HG03103 (cell line): ENCODE measurements at regions not wholly inside any gene's neighbourhood (a gene's known extent, or its start where the extent isn't known, plus 50 kb on each side); places are given as distances from the start of the nearest gene placed in this dataset.
"Not testable (repeated sequence)": the region's sequence is repeated elsewhere in the genome, so short reads cannot be mapped to it uniquely, and the experiment has no call there.

Experiments used
- ATAC-seq: cut with Tn5 transposase; IDR thresholded peaks from one replicate; pipeline ENCODE4 v1.9.1; 2021; ENCODE audit warnings: low read depth; ENCODE audit not compliant: unreplicated experiment

GRCh38 chr5:27748847-27749246 lies 710.5 kb upstream of the CDH9 start:
- no peak for ATAC-seq

GRCh38 chr5:27743383-27743979 lies 705.1 kb upstream of the CDH9 start:
- ATAC-seq = not testable (repeated sequence)

- ATAC-seq = no peak
These were observed 704.4 kb upstream of the CDH9 start for GRCh38 chr5:27742805-27743204.

GRCh38 chr5:27734838-27735237 lies 696.5 kb upstream of the CDH9 start:
- no peak for ATAC-seq

GRCh38 chr5:27733237-27733636 lies 694.9 kb upstream of the CDH9 start:
- ATAC-seq = no peak

- ATAC-seq = no peak
These were observed 688.9 kb upstream of the CDH9 start for GRCh38 chr5:27727254-27727653.

GRCh38 chr5:27722337-27722736 lies 684.0 kb upstream of the CDH9 start:
- no peak for ATAC-seq

- no peak for ATAC-seq
These were observed 670.1 kb upstream of the CDH9 start for GRCh38 chr5:27708534-27708933.

- no peak for ATAC-seq
These were observed 668.4 kb upstream of the CDH9 start for GRCh38 chr5:27706832-27707231.

- ATAC-seq = no peak
These were observed 667.3 kb upstream of the CDH9 start for GRCh38 chr5:27705661-27706060.

- no peak for ATAC-seq
These were observed 663.8 kb upstream of the CDH9 start for GRCh38 chr5:27701931-27702903.

- ATAC-seq = no peak
These were observed 662.1 kb upstream of the CDH9 start for GRCh38 chr5:27700526-27700925.

- no peak for ATAC-seq
These were observed 644.2 kb upstream of the CDH9 start for GRCh38 chr5:27682600-27682999.

GRCh38 chr5:27652505-27652904 lies 614.1 kb upstream of the CDH9 start:
- ATAC-seq = no peak

- ATAC-seq = no peak
These were observed 600.7 kb upstream of the CDH9 start for GRCh38 chr5:27639005-27639612.

- no peak for ATAC-seq
These were observed 581.6 kb upstream of the CDH9 start for GRCh38 chr5:27619982-27620381.

- ATAC-seq = no peak
These were observed 573.8 kb upstream of the CDH9 start for GRCh38 chr5:27612161-27612560.

- no peak for ATAC-seq
These were observed 570.6 kb upstream of the CDH9 start for GRCh38 chr5:27608992-27609391.

- no peak for ATAC-seq
These were observed 560.2 kb upstream of the CDH9 start for GRCh38 chr5:27598576-27598975.

GRCh38 chr5:27594141-27594540 lies 555.8 kb upstream of the CDH9 start:
- ATAC-seq = no peak

GRCh38 chr5:27592231-27592630 lies 553.8 kb upstream of the CDH9 start:
- no peak for ATAC-seq

- ATAC-seq = no peak
These were observed 552.1 kb upstream of the CDH9 start for GRCh38 chr5:27590503-27590902.
